Islet of Langerhans (tissue), 1 donor: ENCODE measurements at regions not wholly inside any gene's neighbourhood (a gene's known extent, or its start where the extent isn't known, plus 50 kb on each side); places are given as distances from the start of the nearest gene placed in this dataset.
"Not testable (repeated sequence)": the region's sequence is repeated elsewhere in the genome, so short reads cannot be mapped to it uniquely, and the experiment has no call there.

ENCODE experiments used
- FAIRE-seq: peaks from one replicate; lab custom pipeline; 2011; peaks lifted over from hg19 to GRCh38; lab: Jason Lieb, UNC

DNA sequence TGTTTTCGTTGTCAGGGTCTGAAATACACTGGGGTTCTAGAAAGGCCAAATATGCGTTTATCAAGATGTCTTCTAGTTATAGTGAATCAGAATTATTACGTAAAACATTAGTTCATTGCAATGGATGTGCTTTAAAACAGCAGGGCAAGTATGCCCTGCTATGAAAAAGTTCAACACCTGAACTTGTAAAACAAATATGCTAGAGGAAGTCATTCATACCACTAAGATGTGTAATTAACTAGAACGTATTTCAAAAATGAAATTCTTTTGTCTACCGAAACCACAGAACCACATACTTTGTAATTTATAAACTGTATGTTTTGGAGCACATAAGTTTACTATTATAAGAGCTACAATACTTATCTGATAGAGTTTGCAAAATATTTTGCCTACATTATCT is 266.2 kb downstream of the KCTD12 start:
- FAIRE-seq = no peak

DNA sequence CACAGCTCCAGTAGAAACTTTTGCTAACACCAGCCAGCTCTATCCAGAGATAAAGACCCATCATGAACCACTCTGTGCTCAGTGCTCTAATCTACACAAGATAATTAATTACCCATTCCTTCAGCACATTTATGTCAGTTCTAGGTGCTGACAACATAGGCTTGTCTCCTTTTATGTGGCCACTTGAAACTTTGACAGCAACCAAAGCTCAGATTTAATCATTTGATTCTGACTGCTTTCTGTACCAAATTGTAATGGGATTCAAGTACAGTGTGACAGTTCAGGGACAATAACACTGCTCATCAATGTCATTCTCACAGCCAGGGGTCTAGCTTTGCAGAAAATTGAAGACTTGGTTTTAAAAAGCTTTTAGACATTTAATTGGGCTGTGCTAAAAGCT is 266.6 kb downstream of the KCTD12 start:
- FAIRE-seq = no peak

DNA sequence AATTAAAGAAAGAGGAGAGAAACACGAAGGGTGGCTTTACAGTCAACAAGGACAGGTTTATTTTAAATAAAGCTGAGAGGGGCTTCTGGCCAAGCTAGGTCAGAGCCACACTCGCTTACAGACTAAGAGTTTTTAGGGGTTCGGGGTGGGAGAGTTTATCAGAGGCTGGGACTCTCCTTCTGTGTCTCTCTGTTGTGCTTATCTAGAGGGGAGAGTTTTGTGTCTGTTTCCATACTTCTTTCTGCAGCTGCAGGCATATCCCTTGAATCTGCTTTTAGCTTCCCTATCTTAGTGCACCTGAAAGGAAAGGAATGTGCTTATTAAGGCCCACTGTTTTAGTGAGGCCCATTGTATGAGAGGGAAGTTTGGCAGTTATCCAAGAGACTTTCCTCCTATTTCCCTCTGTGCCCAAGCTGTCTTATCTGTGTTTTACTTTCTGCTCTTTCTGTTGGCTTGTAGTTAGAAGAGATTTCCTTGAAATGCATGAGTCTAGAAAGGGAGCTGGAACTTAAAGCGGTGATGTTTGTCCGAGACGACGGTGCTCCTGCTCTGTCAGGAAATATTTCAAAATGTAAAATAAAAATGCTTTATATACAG is 275.3 kb downstream of the KCTD12 start:
- FAIRE-seq = no peak

DNA sequence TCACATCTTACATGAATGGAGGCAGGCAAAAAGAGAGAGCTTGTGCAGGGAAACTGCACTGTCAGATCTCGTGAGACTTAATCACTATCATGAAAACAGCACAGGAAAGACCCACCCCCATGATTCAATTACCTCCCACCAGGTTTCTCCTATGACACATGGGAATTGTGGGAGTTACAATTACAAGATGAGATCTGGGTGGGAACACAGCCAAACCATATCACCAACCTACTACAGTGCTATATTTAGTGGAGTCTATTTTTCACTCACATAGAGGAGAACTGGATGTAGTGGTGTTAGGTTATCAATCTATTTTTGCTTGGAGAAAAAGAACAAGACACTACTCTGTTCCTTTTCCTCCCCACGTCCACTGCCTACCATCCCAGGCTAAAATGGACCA is 276.6 kb downstream of the KCTD12 start:
- FAIRE-seq = no peak

DNA sequence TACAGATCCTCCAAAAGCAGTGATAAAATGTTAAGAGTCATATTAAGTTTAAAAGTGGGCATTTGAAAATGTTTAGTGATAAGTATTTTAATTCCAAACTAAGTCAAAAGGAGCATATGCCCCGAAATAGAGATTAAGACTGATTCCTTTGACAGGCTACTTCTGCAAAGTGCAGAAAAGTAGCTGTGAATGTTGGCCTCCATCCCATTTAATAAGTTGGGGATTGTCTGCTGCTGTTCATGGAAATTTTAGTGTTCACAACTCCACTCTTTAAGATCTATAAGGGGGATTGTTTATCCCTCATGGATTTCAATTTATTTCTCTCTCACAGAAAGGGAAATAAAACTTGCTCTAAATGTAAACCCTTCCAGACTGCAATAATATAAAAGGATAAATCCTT is 278.3 kb downstream of the KCTD12 start:
- no peak for FAIRE-seq

DNA sequence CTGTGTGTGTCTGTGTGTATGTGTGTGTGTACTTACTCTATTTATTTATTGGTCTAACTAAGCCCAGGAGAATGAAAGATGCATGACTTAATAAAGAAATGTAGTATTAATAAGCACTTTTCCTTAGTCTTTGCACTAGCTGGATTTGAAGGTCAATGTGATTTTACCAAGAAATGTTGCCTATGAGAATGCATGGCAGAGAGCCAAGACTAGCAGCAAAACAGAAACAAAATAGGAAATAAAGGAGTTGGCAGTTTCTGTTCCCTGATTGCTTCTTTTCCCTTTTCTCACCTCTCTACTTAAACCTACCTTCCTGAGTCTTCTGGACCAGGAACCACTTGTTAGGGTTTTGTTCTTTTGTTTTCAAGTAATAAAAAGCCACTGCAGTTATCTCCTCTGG is 286.1 kb downstream of the KCTD12 start:
- FAIRE-seq = no peak

DNA sequence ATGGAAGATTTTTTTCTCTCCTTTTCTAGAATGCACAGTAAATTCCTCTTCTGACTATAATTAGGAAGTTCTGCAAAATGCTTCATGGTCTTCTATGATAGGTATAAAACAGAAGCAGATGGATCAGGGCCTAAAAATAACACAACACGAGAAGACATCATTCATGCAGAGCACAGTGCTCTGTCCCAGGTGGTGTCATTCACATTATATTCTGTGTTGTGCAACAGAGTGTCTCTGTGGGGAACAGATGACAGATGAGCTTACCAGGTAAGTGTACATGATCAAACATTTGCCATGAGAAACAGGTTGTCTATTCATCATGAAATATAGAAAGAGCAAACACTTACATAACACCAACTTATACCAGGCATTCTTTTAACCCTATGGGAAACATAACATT is 288.3 kb downstream of the KCTD12 start:
- FAIRE-seq = no peak

DNA sequence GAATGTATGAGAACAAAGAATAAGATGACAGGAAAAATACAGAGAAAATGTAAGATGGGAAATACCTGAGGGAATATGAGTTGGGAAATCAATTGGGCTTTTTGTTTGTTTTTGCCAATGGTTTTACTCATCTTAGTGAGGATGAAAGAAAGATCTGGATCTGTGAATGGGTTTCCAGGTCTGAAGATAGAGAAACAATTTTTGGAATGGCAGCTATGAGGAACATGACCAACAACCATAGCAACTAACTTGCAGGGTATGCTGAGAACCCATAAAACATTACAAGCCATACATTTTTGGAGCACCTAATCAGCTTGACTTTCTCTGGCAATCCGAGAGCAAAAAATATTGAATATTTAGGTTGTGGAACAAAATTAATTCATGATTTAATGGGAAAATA is 290.0 kb downstream of the KCTD12 start:
- no peak for FAIRE-seq

DNA sequence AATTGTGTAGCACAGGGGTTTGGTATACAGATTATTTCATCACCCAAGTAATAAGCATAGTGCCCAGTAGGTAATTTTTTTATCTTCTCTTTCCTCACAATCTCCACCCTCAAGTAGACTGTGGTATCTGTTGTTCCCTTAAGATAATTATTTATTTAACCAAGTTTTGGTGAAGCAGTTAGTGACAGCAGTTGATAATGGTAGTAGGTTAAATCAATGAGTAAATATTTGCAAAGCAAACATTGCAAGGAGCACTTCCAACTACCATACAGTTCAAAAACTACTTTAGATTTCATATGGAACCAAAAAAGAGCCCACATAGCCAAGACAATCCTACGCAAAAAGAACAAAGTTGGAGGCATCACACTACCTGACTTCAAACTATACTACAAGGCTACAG is 291.8 kb downstream of the KCTD12 start:
- FAIRE-seq = no peak

DNA sequence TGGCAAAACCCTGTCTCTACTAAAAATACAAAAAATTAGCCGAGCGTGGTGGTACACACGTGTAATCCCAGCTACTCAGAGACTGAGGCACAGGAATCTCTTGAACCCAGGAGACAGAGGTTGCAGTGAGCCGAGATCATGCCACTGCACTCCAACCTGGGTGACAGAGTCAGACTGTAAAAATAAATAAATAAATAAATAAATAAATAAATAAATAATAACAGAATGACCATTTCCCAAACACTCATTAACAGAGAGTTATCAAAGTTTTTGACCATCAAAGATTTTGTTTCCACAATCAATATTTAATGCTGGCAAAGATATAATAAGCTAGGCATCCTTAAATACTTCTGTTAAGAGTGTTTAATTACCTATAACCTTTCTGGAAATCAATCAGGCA is 299.4 kb downstream of the KCTD12 start:
- peak; percentile 73 for FAIRE-seq

DNA sequence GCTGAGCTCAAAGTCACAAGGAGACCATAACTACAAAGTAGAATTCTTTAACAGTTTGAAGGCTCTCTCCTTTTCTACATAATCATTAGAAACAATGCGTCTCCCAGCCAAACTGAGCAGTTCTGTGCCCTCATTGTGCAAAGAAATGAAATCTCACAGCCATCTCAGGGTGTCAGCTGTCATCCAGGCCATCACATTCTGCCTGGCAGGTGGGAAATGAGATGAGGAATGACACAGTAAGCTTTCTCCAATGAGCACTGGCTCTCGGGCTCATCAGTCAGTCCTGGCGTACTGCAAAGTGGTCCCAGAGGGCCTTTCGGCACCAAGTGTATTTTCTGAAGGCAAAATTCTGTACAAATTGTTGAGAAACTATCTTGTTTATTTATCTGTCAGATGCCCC is 306.5 kb downstream of the KCTD12 start:
- no peak for FAIRE-seq

DNA sequence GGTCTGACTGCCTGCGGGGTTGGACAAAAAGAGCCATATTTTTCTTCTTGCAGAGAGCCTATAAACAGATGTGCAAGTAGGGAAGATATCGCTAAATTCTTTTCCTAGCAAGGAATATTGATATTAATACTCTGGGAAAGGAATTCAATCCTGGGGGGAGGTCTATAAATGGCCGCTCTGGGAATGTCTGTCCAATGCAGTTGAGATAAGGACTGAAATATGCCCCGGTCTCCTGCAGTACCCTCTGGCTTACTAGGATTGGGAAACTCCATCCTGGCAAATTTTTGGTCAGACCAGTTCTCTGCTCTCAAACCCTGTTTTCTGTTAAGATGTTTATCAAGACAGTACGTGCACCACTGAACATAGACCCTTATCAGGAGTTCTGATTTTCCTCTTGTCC is 310.6 kb downstream of the KCTD12 start:
- not testable (repeated sequence) for FAIRE-seq

DNA sequence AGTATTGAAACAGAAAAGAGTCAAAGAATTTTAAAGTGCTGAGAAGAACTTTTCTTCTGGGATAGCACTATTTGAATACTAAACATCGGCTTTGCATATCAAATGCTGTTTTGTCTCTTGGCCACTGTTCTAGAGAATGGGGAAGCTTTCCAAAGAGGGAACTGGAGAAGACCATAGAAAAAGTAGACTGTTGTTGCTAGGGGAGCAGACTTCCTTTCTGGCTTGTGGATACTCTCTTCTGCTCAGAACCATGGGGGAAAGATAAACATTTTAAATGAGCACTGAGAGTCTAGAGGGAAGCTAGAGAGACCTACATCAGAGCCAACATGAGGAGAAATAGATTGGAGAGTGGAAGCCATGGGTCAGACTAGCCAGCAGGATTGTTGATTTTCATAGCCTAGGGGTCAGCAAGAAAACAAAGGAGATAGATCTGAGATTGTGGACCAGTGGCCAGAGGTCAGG is 315.7 kb downstream of the KCTD12 start:
- FAIRE-seq = no peak

DNA sequence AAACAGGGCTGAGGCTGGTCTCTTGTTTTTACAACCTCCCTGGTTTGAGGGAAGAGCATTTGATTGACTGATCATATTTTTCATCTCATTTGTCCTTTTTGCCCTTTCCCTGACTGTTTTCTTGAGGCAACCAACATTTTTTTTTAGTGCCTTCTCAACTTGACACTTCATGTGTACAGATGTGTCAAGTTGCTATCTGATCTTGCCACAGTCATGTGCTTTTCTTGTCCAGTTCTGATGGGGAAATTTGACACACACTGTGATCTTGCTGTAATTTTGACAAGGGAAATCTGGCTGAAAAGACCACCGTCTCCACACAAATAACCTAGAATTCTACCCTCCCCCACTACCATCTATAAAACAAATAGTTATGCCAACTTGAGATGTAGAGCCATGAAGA is 329.6 kb downstream of the KCTD12 start:
- no peak for FAIRE-seq

DNA sequence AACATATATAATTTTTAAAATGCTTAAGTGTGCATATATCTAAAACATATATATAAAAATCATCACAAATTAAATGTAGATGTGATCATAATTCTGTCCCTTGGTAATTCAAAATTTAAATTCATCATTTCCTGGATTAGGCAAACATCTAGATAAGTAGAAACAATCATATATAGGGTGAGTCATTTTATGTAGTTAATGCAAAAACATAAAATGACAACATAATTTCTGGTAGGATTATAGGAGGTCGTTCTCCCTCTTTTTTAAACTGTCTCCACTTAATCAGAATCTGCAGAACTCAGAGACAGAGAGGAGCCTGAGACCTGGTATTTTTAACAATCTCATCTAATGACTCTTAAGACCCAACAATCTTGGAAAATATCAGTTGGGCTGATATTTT is 333.4 kb downstream of the KCTD12 start:
- no peak for FAIRE-seq

DNA sequence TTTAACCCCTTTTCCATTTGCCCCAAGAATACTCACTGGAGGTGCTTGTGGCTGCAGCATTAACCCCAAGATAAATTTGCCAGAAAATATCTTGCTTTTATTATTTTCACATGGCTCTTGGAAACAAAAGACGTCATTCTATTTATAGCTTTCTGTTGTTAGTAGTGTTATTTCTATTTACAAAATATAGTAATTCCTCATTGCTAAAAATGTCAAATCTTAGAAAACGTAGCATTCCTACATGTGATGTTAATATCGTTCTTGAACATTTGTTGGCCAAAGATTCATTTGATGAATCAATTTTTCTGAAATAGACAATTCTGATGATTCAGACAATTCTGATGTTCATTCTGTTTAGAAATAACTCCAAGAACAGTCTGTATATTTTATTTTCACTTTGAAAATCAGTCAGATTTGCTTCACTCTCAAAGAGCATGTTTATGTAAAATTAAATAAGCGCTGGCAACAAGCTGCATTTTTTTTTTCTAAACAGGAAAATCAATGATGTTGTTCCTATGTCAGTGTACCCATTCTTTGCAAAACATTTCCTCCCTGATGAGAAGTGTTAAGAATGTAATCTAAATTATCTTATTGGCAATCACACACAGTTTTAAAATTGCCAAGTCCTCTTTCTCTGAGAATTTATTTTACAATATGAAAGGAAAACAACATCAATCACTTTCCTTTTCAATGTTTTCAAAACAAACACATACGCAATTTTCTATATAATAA is 334.0 kb downstream of the KCTD12 start:
- no peak for FAIRE-seq

DNA sequence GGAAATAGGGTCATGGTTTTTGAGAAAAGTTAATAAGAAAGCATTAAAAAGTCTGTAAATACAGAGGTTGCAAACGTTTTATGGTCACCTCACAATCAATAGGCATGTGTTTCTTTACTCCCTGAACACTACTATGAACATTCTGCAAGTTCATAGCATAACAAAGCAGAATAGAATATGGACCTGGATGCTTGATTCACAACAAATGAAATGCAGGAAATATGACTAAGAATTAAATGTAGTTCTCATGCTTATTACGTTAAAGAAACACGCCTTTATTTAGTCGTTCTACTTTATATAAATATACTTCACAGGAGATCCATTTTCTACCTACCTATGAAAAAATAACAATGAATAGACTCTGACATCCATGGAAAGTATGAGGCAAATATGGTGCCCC is 344.0 kb downstream of the KCTD12 start:
- no peak for FAIRE-seq

DNA sequence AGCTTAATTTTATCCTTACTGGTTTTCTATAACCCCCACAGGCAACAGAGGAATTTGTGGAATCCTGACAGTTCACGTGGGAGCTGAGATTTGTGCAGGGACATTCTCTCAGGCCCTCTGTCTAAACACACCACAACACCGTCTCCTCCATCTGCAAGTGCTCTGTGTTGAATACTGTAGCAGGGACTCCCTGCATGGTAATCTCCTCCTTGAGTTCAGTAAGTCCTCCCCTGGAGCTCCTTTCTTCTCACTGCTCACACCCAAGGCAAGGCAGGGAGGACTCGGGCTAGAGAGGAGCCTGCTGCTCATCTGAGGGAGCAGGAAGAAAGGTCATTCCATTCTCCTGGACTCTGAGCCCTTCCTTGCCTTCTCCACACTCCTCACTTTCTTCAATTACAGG is 348.2 kb downstream of the KCTD12 start:
- FAIRE-seq = no peak

DNA sequence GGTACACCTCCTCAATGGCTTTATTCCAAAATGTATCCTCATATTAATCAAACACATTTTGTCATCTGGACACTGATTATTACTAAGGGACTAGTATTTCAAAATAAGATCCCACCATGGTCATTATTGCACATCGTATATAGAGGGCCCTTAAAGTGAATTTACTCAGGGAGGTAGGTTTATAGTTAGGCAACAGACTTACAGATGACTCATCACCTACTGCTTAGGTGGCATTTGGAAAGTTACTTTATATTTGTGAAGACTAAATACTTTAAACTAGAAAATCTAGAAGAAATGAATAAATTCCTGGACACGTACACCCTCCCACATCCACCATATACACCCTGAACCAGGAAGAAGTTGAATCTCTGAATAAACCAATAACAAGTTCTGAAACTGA is 353.0 kb downstream of the KCTD12 start:
- FAIRE-seq = no peak

DNA sequence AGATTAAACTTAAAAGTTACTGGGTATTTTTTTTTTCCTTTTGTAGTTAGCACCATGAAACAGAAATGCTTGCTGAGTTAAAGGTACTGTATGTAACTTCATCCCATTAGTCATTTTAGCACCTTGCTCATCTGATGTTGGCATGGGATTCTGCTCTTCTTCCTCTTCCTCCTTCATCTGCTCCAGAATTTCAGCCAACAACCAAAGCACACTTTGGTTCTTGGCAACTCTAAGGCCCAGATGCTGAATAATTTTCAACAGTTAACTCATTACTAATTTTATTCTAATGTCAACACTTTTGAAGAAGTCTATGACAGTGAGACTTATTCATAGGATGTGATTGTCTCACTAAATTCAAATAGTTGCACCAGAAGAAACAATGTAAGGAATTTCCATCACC is 359.2 kb downstream of the KCTD12 start:
- FAIRE-seq = no peak

DNA sequence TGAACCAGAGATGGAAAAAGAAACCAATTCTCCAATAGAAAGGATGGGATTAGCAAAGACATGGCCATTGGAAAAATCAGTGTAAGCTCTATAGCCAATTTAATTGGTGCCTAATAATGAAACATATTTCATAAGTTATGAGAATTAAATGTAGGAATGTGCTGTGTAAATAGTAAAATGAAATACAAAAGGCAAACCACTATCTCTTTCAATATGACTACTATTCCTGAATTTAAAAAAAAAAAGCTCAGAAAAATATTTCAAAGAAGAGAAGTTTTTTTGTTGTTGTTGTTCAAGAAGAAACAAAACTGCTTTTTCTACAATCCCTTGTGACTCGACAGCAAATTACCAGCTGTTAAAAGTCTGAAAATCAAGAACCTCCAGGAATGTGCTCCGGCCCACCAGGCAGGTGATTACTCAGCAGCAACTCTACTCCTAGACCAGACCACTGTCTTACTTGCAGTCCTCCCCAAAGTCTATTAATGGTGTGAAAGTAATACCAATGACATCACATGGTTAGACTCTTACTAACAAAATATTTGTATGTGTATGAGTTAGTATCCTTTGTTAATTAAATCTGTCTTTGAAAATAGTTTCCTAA is 362.4 kb downstream of the KCTD12 start:
- FAIRE-seq = no peak

DNA sequence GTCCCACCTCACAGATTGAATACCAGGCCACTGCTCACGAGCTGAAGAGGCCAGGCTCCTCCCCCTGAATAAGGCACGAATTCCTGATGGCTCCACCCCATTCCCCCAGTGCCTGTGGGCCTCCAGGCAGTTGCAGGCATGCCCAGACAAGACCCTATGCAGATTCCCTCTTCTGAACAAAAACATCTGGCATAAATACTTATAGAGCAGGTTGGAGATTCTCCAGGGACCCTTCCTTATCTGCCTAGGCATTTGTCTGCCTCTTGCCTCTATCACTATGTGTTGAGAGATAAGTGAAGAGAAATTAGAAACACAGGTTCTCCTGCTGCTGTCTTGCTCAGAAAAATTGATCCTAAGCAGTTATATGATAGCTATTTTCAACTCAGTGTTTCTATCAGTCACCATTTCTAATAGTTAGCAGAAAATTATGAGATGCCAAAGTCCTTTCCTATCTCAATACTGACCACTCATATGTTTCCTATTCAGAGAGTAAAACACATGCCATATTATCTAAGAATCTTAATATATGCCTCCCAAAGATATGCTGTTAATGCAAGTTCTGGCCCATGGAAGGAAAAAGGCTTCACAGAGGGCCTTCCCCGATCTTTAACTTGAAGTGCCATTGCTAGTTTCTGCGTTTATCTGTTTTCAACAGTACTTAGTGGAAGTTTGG is 364.0 kb downstream of the KCTD12 start:
- FAIRE-seq = no peak

DNA sequence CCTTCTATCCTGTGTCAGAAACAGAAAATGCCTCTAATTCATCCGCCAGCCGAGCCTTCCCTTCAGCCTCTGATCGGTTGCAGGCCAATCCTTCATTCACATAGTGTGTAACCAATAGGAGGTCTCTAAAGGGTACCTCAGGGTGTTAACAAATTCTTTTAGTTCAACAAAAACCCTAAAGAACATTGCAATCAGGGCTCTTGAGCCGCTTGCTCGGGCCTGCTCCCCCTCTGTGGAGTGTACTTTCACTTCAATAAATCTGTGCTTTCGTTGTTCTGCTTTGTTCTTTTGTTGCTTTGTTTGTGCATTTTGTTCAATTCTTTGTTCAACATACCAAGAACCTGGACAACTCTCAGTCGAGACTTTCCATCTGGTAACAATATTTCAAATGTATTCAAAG is 366.5 kb downstream of the KCTD12 start:
- FAIRE-seq = no peak
